OCI-LY1 (cell line): ENCODE measurements at regions not wholly inside any gene's neighbourhood (a gene's known extent, or its start where the extent isn't known, plus 50 kb on each side); places are given as distances from the start of the nearest gene placed in this dataset.

Experiments
- H2AFZ ChIP-seq: fragments of 200-600 bp; sonication (generic), shearing (Covaris generic); 2 replicates; pipeline ENCODE4 v1.6.0; 2014; ENCODE audit warnings: antibody characterized with exemption, mild to moderate bottlenecking, low read length
- H3F3A ChIP-seq: fragments of 200-600 bp; sonication (generic), shearing (Covaris generic); 2 replicates; pipeline ENCODE4 v1.6.0; 2014; ENCODE audit warnings: mild to moderate bottlenecking, antibody characterized with exemption, low read length, moderate library complexity; ENCODE audit not compliant: insufficient read depth
- H3K27ac ChIP-seq: fragments of 200-600 bp; sonication (generic); 2 replicates; pipeline ENCODE4 v1.5.1; 2014; ENCODE audit warnings: low read length, mixed run types, mild to moderate bottlenecking, low read depth; ENCODE audit not compliant: poor library complexity, severe bottlenecking
- H3K27me3 ChIP-seq: fragments of 200-600 bp; sonication (generic); 2 replicates; pipeline ENCODE4 v1.6.0; 2014; ENCODE audit warnings: antibody characterized with exemption, mild to moderate bottlenecking, low read length, moderate library complexity; ENCODE audit not compliant: insufficient read depth
- H3K36me3 ChIP-seq: fragments of 200-600 bp; sonication (generic); 2 replicates; pipeline ENCODE4 v1.6.1; 2014; ENCODE audit warnings: mild to moderate bottlenecking, antibody characterized with exemption, low read length, moderate library complexity, mixed read lengths; ENCODE audit not compliant: insufficient read depth
- H3K4me1 ChIP-seq: fragments of 200-600 bp; sonication (generic); 2 replicates; pipeline ENCODE4 v1.5.1; 2014; ENCODE audit warnings: mild to moderate bottlenecking, low read length, moderate library complexity; ENCODE audit not compliant: insufficient read depth, severe bottlenecking
- H3K4me2 ChIP-seq: fragments of 200-600 bp; sonication (generic), shearing (Covaris generic); 2 replicates; pipeline ENCODE4 v1.6.1; 2014; ENCODE audit warnings: low read length
- H3K4me3 ChIP-seq: fragments of 200-600 bp; sonication (generic); 2 replicates; pipeline ENCODE4 v1.5.1; 2014; ENCODE audit warnings: low read length, low read depth, mild to moderate bottlenecking, mixed read lengths; ENCODE audit not compliant: poor library complexity, severe bottlenecking
- H3K79me2 ChIP-seq: fragments of 200-600 bp; shearing (Covaris generic); 2 replicates; pipeline ENCODE4 v1.6.1; 2016; ENCODE audit warnings: mixed run types, low read length, mixed read lengths; ENCODE audit not compliant: insufficient read depth
- H3K9ac ChIP-seq: fragments of 200-600 bp; sonication (generic), shearing (Covaris generic); 2 replicates; pipeline ENCODE4 v1.6.1; 2014; ENCODE audit warnings: mild to moderate bottlenecking, low read length, mixed read lengths
- H3K9me2 ChIP-seq: fragments of 200-600 bp; sonication (generic), shearing (Covaris generic); 2 replicates; pipeline ENCODE4 v1.6.1; 2014; ENCODE audit warnings: low read depth, mild to moderate bottlenecking, low read length, mixed read lengths
- H3K9me3 ChIP-seq: fragments of 200-600 bp; shearing (Covaris generic); 2 replicates; pipeline ENCODE4 v1.6.1; 2014; ENCODE audit warnings: low read length, mixed read lengths
- H4K20me1 ChIP-seq: fragments of 200-600 bp; sonication (generic), shearing (Covaris generic); 2 replicates; pipeline ENCODE4 v1.6.0; 2016; ENCODE audit warnings: mild to moderate bottlenecking, low read length; ENCODE audit not compliant: insufficient read depth
- CTCF ChIP-seq: fragments of 200-600 bp; sonication (generic), shearing (Covaris generic); IDR thresholded peaks from 2 replicates; pipeline ENCODE4 v1.5.1; 2017; ENCODE audit warnings: mild to moderate bottlenecking, antibody characterized with exemption, low read length, moderate library complexity, mixed read lengths
- EZH2 ChIP-seq: fragments of 200-600 bp; sonication (generic), shearing (Covaris generic); IDR thresholded peaks from 2 replicates; pipeline ENCODE4 v1.8.0; 2017; ENCODE audit warnings: borderline replicate concordance, mixed run types, mild to moderate bottlenecking, antibody characterized with exemption, low read length, moderate library complexity, mixed read lengths

- no peaks in the 10 kb centered on the region for H3K9me2 ChIP-seq
- no peak overlapping the region for H3K9ac ChIP-seq
- no peak overlapping the region for H3K4me2 ChIP-seq
- H2AFZ ChIP-seq = no peak overlapping the region
- H3K36me3 ChIP-seq = no peaks in the 10 kb centered on the region
- no peaks in the 10 kb centered on the region for H3F3A ChIP-seq
- H3K79me2 ChIP-seq = no peaks in the 10 kb centered on the region
- no peak overlapping the region for H3K27ac ChIP-seq
- H4K20me1 ChIP-seq = no peaks in the 10 kb centered on the region
- no peak overlapping the region for H3K4me3 ChIP-seq
- H3K9me3 ChIP-seq = no peaks in the 10 kb centered on the region
- TF ChIP-seq CTCF (no peak), EZH2 (no peak)
- no peaks in the 10 kb centered on the region for H3K4me1 ChIP-seq
- H3K27me3 ChIP-seq = no peaks in the 10 kb centered on the region
Measured at GRCh38 chr6:164346631-164347030, 932.1 kb downstream of the QKI start.

GRCh38 chr6:164345806-164346496 is 931.4 kb downstream of the QKI start:
- no peaks in the 10 kb centered on the region for H3K9me2 ChIP-seq
- no peaks in the 10 kb centered on the region for H4K20me1 ChIP-seq
- H3K27me3 ChIP-seq = no peaks in the 10 kb centered on the region
- no peaks in the 10 kb centered on the region for H3F3A ChIP-seq
- no peak overlapping the region for H3K27ac ChIP-seq
- TF ChIP-seq EZH2 = no peak
- TF ChIP-seq CTCF = no peak
- no peaks in the 10 kb centered on the region for H3K9me3 ChIP-seq
- no peak overlapping the region for H3K4me3 ChIP-seq
- no peak overlapping the region for H3K9ac ChIP-seq
- no peak overlapping the region for H2AFZ ChIP-seq
- H3K79me2 ChIP-seq = no peaks in the 10 kb centered on the region
- H3K4me2 ChIP-seq = no peak overlapping the region
- H3K36me3 ChIP-seq = no peaks in the 10 kb centered on the region
- no peaks in the 10 kb centered on the region for H3K4me1 ChIP-seq

GRCh38 chr6:164345327-164345726 is 930.8 kb downstream of the QKI start:
- Histone ChIP-seq H3K4me3 (no peak overlapping the region), H3F3A (no peaks in the 10 kb centered on the region), H2AFZ (no peak overlapping the region), H3K9me3 (no peaks in the 10 kb centered on the region), H4K20me1 (no peaks in the 10 kb centered on the region), H3K9me2 (no peaks in the 10 kb centered on the region), H3K4me2 (no peak overlapping the region), H3K79me2 (no peaks in the 10 kb centered on the region), H3K9ac (no peak overlapping the region), H3K27ac (no peak overlapping the region), H3K36me3 (no peaks in the 10 kb centered on the region), H3K27me3 (no peaks in the 10 kb centered on the region), H3K4me1 (no peaks in the 10 kb centered on the region)
- TF ChIP-seq CTCF = no peak
- no peak for TF ChIP-seq EZH2
